Uterus (tissue), 3 donors: ENCODE measurements at regions not wholly inside any gene's neighbourhood (a gene's known extent, or its start where the extent isn't known, plus 50 kb on each side); places are given as distances from the start of the nearest gene placed in this dataset.
"Not testable (repeated sequence)": the region's sequence is repeated elsewhere in the genome, so short reads cannot be mapped to it uniquely, and the experiment has no call there.

Experiments
- DNase-seq, 2 donors: peaks; one replicate each; pipeline ENCODE4 v3.0.0-alpha.2; 2019 to 2020
- H3K27ac ChIP-seq, 2 donors: fragments of 200-600 bp; sonication (generic); 1 replicate in 1 of 2; 2 replicates in 1 of 2; pipeline ENCODE4 v1.5.1; 2016 to 2018
- H3K27me3 ChIP-seq, 2 donors: fragments of 200-600 bp; sonication (generic); one replicate each; pipeline ENCODE4 v1.5.1; 2018 to 2019; ENCODE audit warnings: control low read depth in 1 of 2
- H3K36me3 ChIP-seq, 2 donors: fragments of 200-600 bp; sonication (generic); one replicate each; pipeline ENCODE4 v1.5.1; 2019; ENCODE audit warnings: control low read depth in 1 of 2
- H3K4me1 ChIP-seq, 2 donors: fragments of 200-600 bp; sonication (generic); one replicate each; pipeline ENCODE4 v1.5.1; 2018 to 2019; ENCODE audit warnings: control low read depth in 1 of 2
- H3K4me3 ChIP-seq, 2 donors: fragments of 200-600 bp; sonication (generic); 1 replicate in 1 of 2; 2 replicates in 1 of 2; pipeline ENCODE4 v1.5.1; 2018 to 2019; ENCODE audit warnings: mild to moderate bottlenecking in 1 of 2
- H3K9me3 ChIP-seq, 2 donors: fragments of 200-600 bp; sonication (generic); one replicate each; pipeline ENCODE4 v1.5.1; 2019; ENCODE audit warnings: control low read depth in 1 of 2
- POLR2A ChIP-seq, 2 donors: fragments of 450-650 bp; IDR thresholded peaks; one replicate each; pipeline ENCODE4 v1.6.1; 2016; ENCODE audit warnings: antibody characterized with exemption in 2 of 2, mild to moderate bottlenecking in 1 of 2, moderate library complexity in 1 of 2
- intact Hi-C: fragments of 100-400 bp; cut with DNase I; formaldehyde crosslinking; loops from one replicate; pipeline ENCODE4 v1.15.1; 2023; ENCODE audit warnings: low total_unique reads
- TF ChIP-seq, protein P1 (sequence below), 4 experiments: fragments of 200-600 bp in 2 of 4; fragments of 450-650 bp in 2 of 4; sonication (generic) in 2 of 4; IDR thresholded peaks; one replicate each; pipeline ENCODE4 v1.5.1; 2016 to 2019; ENCODE audit warnings: antibody characterized with exemption in 4 of 4, mild to moderate bottlenecking in 2 of 4, moderate library complexity in 1 of 4
- donor health status: DM: yes; HTN: yes; CAD: no.

- no peak for DNase-seq
- intact Hi-C loops: no loop called here
- Histone ChIP-seq H3K4me3 (no peak overlapping the region), H3K9me3 (no peaks in the 10 kb centered on the region), H3K4me1 (no peaks in the 10 kb centered on the region), H3K36me3 (no peaks in the 10 kb centered on the region), H3K27ac (no peak overlapping the region), H3K27me3 (no peaks in the 10 kb centered on the region)
- no peak for TF ChIP-seq POLR2A (IDR thresholded peaks at IDR 0.05)
- TF ChIP-seq, protein P1, sequence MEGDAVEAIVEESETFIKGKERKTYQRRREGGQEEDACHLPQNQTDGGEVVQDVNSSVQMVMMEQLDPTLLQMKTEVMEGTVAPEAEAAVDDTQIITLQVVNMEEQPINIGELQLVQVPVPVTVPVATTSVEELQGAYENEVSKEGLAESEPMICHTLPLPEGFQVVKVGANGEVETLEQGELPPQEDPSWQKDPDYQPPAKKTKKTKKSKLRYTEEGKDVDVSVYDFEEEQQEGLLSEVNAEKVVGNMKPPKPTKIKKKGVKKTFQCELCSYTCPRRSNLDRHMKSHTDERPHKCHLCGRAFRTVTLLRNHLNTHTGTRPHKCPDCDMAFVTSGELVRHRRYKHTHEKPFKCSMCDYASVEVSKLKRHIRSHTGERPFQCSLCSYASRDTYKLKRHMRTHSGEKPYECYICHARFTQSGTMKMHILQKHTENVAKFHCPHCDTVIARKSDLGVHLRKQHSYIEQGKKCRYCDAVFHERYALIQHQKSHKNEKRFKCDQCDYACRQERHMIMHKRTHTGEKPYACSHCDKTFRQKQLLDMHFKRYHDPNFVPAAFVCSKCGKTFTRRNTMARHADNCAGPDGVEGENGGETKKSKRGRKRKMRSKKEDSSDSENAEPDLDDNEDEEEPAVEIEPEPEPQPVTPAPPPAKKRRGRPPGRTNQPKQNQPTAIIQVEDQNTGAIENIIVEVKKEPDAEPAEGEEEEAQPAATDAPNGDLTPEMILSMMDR (IDR thresholded peaks at IDR 0.05): no peak
Measured at GRCh38 chr4:126489826-126490463, 1142.8 kb upstream of the INTU start.

DNA sequence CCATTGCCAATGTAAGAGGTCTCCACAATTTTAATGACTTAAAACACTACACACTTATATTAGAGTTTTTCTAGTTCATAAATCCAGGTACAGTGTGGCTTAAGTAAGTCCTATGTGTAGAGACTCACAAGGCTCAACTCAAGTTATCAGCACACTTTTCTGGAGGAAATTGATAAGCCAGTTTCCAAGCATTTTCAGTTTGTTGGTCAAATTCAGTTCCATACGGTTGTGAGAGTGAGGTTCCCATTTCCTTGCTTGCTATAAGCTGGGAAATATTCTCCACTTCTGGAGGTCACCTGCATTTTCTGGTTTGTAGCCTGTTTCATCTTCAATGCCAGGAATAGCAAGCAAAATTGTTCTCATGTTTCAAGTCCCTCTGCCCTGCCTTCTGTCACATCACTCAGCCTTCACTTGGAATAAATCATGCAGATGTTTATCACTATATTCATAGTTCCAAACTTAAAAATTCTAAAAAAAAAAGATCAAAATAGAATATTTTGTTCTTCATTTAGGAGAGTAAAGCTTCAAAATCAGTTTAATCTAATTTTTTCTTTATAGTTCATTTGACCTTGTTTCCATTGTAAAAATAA is 1137.5 kb upstream of the INTU start:
- H3K4me3 ChIP-seq: no peak overlapping the region
- intact Hi-C loops: no loop called here
- DNase-seq: no peak
- no peak overlapping the region for H3K27ac ChIP-seq
- no peaks in the 10 kb centered on the region for H3K4me1 ChIP-seq
- H3K36me3 ChIP-seq: no peaks in the 10 kb centered on the region
- TF ChIP-seq POLR2A (IDR thresholded peaks at IDR 0.05): no peak
- TF ChIP-seq, protein P1 (IDR thresholded peaks at IDR 0.05): no peak
- no peaks in the 10 kb centered on the region for H3K9me3 ChIP-seq
- no peaks in the 10 kb centered on the region for H3K27me3 ChIP-seq

GRCh38 chr4:126512979-126513378 is 1119.8 kb upstream of the INTU start:
- H3K9me3 ChIP-seq: no peaks in the 10 kb centered on the region
- no peaks in the 10 kb centered on the region for H3K27me3 ChIP-seq
- no peak overlapping the region for H3K4me3 ChIP-seq
- DNase-seq: no peak
- intact Hi-C loops: no loop called here
- no peaks in the 10 kb centered on the region for H3K36me3 ChIP-seq
- H3K27ac ChIP-seq: no peak overlapping the region
- H3K4me1 ChIP-seq: no peaks in the 10 kb centered on the region
- TF ChIP-seq, protein P1 (IDR thresholded peaks at IDR 0.05): no peak
- no peak for TF ChIP-seq POLR2A (IDR thresholded peaks at IDR 0.05)

DNA sequence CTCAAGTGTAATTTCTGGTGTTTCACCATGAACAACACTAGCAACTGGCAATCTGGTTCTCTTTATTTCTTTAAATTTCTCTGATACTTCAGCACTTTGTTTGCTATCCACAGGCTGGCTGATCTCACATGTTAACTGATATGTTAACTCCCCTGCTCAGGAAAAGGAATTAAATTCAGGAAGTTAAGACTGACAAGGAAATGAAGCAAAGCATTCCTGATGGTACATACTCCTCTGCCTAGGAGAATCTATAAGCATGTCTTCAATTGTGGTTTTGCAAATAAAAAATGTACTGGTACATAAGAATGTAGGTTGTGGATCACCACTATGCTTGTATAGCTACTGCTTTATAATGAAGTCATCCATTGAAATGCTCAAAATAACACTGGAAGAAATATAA is 1119.2 kb upstream of the INTU start:
- intact Hi-C loops: no loop called here
- no peaks in the 10 kb centered on the region for H3K4me1 ChIP-seq
- no peaks in the 10 kb centered on the region for H3K27me3 ChIP-seq
- DNase-seq: no peak
- no peak overlapping the region for H3K4me3 ChIP-seq
- H3K27ac ChIP-seq: no peak overlapping the region
- no peaks in the 10 kb centered on the region for H3K36me3 ChIP-seq
- TF ChIP-seq, protein P1 (IDR thresholded peaks at IDR 0.05): no peak
- no peak for TF ChIP-seq POLR2A (IDR thresholded peaks at IDR 0.05)
- no peaks in the 10 kb centered on the region for H3K9me3 ChIP-seq

DNA sequence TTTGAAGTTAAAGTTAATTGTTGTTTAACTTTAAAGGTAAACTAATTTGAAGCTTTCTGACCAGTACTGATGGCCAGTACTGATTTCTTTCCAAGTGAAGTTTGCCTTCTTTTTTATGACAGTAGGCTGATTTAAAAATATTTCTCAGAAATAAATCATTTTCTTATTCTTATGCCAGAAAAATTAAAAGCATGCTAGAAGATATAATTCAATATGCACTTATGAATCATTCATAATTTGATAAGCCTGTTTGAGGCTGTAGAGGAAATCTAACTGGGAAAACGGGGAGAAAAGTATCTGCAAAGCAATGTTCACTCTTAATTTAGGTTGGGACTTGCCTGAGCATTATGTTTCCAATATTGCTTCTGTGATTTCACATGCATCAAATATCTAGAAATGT is 1112.0 kb upstream of the INTU start:
- H3K27ac ChIP-seq: no peak overlapping the region
- intact Hi-C loops: no loop called here

GRCh38 chr4:126525400-126525799 is 1107.4 kb upstream of the INTU start:
- H3K4me3 ChIP-seq, H3K27ac ChIP-seq, H3K27me3 ChIP-seq, H3K36me3 ChIP-seq, intact Hi-C loops, DNase-seq, H3K9me3 ChIP-seq, H3K4me1 ChIP-seq: not testable (repeated sequence)

More for the DNA sequence above, 1112.0 kb upstream of the INTU start:
- H3K27me3 ChIP-seq: no peaks in the 10 kb centered on the region
- H3K36me3 ChIP-seq: no peaks in the 10 kb centered on the region
- no peaks in the 10 kb centered on the region for H3K9me3 ChIP-seq
- DNase-seq: no peak
- TF ChIP-seq, protein P1 (IDR thresholded peaks at IDR 0.05): no peak
- no peak for TF ChIP-seq POLR2A (IDR thresholded peaks at IDR 0.05)
- no peaks in the 10 kb centered on the region for H3K4me1 ChIP-seq
- H3K4me3 ChIP-seq: no peak overlapping the region
